Bone marrow (tissue), 2 donors: ENCODE measurements at regions not wholly inside any gene's neighbourhood (a gene's known extent, or its start where the extent isn't known, plus 50 kb on each side); places are given as distances from the start of the nearest gene placed in this dataset.

Experiments used
- DNase-seq, 2 donors: peaks; one replicate each; lab custom pipeline; 2025; lab: John Stamatoyannopoulos, UW

GRCh38 chr5:108649106-108649505 is 98.6 kb upstream of the FER start:
- DNase-seq = no peak

DNA sequence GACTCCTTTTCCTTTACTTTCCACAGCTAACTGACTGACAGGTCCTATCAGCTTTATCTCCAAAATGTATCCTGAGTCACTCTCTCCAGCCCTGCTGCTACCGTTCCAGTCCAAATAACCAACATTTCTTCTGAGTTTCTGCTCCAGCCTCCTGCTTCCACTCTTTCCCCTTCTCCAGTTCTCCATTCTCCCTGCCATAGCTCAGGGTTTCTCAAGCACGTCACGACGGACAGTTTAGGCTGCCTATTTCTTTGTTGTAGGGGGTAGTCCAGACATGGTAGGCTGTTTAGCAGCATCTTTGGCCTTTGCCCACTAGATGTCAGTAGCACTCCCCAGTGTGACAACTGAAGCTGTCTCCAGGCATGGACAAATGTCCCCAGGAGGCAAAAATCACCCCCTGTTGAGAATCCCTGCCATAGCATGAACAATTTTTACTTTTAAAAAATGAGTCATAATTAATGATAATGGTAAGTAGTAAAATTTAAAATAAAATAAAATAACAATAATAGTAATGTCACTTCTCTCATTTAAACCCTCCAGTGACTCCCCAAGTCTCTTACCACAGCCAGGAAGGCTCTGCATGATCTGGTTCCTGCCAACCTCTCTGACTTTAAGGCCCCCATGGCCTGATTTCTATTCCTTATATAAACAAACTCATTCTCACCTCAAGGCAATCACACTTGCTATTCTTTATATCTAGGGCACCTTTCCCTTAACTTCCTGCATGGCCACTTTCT is 105.4 kb upstream of the FER start:
- peak; percentile 13 to 21 for DNase-seq

GRCh38 chr5:108641596-108641995 is 106.1 kb upstream of the FER start:
- no peak for DNase-seq

GRCh38 chr5:108639366-108639765 is 108.3 kb upstream of the FER start:
- no peak for DNase-seq

- no peak for DNase-seq
These were observed 109.7 kb upstream of the FER start for GRCh38 chr5:108638021-108638420.

DNA sequence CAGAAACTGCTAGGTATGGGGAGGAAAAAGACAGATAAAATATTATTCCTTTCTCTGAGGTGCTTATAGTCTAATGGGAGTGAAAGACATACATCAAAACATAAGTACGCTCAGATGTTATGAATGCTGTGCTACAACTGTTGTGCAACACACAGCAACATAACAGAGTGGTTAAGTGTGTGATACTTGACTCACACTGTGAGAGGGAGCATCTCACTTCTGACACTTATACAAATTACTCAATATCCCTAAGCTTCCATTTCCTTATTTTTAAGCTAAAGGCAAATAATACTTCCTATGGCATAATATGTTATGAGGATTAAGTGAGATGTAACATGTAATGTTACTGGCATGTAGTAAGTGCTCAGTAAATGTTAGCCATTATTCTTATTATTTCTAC is 110.6 kb upstream of the FER start:
- no peak for DNase-seq

DNA sequence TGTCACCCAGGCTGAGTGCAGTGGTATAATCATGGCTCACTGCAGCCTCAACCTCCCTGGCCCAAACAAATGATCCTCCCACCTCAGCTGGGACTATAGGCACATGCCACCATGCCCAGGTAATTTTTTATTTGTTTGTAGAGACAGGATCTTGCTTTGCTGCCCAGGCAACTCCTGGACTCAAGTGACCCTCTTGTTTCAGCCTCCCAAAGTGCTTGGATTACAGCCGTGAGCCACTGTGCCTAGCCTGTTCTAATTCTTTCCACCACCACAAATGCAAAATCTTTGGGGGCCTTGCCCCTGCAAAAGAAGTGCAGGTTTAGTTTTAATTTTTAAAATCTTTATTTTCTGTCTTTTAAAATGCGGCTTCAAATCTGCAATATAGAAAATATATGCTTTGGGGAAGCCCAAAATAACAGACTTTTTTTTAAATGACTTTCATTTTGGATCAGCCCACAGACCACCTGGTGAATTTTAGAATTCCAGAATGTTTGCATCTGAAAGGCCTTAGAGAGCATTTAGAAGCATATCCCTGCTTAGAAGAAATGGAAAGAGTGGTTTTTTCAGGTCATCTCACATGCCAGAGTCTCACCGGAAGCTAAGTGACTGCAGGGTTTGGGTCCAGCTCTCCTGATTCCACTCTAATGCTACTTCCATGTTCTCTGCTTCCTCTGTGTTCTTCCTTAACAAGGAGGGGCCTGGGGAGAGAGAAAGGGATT is 111.4 kb upstream of the FER start:
- DNase-seq = no peak

- DNase-seq = no peak
These were observed 112.9 kb upstream of the FER start for GRCh38 chr5:108634617-108635288.

DNA sequence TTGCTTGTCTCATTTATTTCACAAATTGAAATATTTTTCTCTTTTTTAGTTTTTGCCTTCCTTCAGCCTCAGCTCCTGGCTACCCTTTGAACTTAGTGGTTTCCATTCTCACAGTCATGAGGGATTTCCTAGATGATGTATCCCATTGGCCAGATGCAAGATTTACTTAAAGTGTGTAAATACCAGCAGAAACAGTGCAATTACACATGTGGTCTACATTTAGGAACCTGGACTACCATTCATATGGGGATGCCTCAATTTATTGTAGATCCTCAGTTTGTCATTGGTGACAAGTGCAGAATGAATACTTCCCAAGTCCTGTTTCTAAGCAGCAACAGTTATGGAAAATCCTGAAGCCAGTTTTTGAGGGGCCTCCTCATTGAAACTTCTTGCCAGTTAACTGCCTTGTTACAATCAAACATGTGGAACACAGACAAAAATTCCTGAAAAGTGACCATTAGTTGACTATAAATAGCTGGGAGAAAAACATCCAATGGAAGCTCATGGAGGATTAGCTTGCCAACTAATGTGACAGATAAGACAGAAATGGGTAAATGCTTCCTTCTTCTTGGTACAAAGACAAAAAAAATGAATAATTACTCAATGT is 113.6 kb upstream of the FER start:
- DNase-seq = no peak

GRCh38 chr5:108629779-108630528 is 117.7 kb upstream of the FER start:
- DNase-seq = no peak

- no peak for DNase-seq
These were observed 122.0 kb upstream of the FER start for GRCh38 chr5:108625654-108626053.

- DNase-seq = no peak
These were observed 123.9 kb upstream of the FER start for GRCh38 chr5:108623826-108624225.

DNA sequence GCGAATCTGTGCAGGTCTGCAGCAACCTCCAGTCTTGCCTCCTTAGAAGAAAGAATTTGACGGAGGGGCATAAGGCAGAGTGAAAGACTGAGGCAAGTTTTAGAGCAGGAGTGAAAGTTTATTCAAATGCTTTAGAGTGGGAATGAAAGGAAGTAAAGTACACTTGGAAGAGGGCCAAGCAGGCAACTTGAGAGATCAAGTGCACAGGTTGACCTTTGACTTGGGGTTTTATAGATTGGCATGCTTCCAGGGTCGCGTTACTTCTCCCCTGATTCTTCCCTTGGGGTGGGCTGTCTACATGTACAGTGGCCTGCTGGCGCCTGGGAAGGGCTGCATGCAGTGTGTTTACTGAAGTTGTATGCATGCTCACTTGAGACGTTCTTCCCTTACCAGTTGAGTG is 127.2 kb upstream of the FER start:
- DNase-seq = no peak

- no peak for DNase-seq
These were observed 127.9 kb upstream of the FER start for GRCh38 chr5:108619815-108620214.

GRCh38 chr5:108617467-108618435 is 129.9 kb upstream of the FER start:
- DNase-seq = no peak

DNA sequence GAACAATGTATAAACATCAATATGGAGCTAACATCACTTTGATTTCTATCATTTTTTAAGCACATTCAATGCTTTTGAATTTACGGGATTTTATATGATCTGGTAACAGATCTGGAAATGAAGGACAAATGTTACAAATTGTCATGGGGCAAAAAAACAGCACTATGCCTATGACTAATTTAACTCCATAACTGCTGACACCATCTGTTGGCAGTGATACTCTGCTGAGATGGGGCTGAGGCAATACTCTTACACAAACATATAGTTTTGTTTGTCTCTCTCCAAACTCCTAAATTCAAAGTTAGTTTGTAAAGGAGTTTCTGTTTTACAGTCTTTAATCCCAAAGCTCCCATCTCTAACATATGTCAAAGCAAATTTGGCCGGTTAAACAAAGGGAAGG is 132.5 kb upstream of the FER start:
- no peak for DNase-seq

- DNase-seq = no peak
These were observed 140.3 kb upstream of the FER start for GRCh38 chr5:108607421-108607820.

DNA sequence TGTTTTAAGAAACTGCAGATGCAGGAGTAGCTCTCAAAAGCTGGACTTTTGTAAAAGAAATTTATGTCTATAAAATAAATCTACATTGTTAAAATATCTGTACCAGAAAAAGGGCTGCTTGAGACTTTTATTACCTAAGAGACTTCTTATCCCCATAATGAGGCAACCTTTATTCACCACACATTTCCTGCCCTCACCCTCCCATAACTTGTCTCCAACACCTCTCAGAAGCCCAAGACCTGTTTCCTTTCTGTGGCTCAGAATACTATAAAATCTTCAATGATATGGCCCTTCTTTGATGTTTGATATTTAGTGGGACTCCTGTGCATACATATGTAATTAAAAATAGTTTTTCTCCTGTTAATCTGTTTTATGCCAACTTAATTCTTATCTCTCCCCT is 141.5 kb upstream of the FER start:
- DNase-seq = no peak

GRCh38 chr5:108602830-108603229 is 144.9 kb upstream of the FER start:
- DNase-seq = no peak

DNA sequence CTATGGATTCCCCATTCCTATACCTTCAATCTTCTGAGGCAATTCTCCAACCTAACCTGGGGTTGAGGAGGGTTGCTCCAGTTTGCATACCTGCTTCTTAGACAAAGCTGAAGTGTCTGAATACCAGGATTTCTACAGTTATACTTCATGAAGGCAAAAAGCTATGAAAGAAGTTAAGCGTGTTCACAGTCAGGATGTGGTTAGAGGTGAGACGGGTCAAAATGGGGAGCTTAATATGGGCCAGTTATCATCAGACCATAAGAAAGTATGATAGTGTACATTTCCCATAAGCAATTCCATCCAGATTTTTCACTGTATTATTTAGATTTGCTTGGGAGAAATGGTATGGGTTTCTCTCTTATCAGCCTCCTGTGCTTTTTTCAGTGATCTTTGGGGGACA is 156.9 kb upstream of the FER start:
- DNase-seq = no peak

GRCh38 chr5:108588323-108588722 is 159.4 kb upstream of the FER start:
- DNase-seq = no peak
